IPS-NIHi7 (cell line): ENCODE measurements at regions not wholly inside any gene's neighbourhood (a gene's known extent, or its start where the extent isn't known, plus 50 kb on each side); places are given as distances from the start of the nearest gene placed in this dataset.

Experiments
- DNase-seq: peaks from one replicate; pipeline ENCODE4 v3.0.0; 2012; ENCODE audit warnings: mixed read lengths; ENCODE audit errors: extremely low spot score

DNA sequence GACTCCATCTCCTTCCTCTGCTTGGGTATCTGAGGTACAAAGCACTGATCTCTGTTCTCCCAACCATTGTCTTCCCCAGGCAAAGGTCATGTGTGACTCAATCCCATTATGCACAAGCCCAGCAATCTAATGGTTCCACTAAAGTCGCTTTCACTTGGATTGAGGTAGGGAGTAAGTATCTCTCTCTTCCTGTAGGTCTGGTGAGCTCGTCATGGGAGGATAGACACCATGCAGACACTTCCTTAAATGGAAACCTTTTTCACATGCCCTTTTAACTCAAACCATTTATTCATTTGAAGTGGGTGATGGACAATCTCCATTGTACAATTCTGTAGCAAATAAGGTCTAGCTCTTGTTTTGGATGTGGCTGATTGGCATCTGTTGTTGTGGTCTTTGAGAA lies 245.2 kb upstream of the CLNK start:
- no peak for DNase-seq

DNA sequence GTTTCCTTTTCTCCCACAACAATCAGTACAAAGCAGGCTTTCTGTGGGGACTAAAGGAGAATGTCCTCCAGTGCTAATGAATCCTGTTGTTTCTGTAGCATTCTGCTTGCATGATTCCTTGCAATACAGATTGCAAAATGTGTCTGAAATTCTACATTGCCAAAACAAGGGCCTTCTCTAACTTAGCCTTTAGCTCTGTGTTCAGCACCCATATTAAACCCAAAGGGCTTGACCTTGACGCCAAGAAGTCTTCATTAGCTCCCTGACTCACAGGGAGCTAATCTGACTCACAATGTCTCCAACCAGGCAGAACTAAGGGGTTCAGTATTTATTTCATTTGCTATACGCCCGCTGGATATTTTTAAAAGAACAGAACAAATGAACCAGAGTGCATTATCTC lies 241.4 kb upstream of the CLNK start:
- no peak for DNase-seq

DNA sequence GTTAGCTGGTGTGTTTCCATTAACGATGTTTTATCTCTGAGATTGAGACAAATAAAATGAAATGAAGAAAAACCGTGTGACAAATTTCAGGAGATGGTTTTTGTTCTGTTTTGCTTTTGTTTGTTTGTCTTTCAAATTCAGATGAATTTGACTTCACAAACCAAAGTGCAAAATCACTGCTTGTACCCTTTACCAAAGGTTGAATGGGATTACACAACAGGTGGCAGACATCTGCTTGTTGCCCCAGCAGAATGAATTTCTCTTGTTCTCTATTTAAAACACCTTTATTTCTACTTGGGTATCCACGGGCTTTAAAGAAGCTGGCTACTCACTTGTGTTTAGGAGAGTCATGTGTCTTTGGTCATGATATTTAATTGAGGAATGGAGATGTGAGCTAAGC lies 239.7 kb upstream of the CLNK start:
- no peak for DNase-seq

DNA sequence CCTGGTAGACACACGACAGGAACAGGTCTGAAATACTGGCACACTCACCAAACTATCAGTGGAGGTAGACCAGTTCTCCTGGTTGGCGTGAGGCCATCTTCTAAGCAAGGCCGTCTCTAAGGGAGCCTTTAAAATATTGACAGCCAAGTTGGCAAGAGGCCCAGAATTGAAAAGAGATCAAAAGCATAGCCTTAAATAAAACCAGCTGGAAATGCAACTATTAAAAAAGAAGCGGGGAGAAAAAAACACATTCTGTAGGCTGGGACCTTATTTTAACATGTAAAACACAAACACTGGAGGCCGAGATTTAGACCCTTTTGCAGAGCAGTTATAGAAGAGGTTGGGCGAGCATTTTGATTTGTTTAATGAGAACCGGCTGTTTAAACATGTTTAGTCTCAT lies 233.0 kb upstream of the CLNK start:
- DNase-seq: no peak

DNA sequence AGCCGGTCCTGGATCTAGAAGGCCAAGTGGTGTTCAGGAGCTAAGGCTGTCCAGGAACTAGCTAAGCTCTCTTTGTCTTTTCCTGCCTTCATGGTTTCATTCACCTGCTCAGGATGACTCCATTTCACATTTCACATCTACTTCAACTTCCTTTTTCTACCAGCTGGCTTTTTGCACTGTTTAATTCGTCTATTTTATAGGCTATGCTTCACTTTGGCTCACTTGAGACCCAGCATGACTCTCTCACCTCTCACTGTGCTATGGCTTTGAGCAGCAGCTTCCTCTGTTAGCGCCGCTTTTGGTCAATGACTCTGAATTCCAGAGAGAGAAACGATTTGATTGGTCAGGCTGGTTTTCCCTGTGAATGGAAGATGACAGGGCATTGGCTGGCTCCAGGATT lies 213.5 kb upstream of the CLNK start:
- no peak for DNase-seq

DNA sequence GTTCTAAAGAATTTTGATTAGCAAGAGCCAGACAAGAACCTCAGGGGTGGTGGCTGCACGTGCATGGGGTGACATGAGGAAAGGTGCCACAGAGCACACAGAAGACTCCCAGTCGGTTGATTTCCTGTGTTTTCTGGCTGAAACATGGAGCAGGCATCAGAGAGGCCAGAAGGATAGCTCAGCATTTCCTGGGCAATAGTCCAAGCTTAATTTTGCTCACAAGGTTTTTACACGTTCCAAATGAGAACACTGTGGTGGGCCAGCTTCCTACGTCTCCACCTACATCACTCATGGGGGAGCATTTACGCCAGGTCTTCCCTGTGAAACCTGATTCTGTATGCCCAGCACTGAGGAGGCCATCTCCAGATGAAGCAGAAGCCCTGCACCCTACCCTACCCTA lies 212.5 kb upstream of the CLNK start:
- no peak for DNase-seq

DNA sequence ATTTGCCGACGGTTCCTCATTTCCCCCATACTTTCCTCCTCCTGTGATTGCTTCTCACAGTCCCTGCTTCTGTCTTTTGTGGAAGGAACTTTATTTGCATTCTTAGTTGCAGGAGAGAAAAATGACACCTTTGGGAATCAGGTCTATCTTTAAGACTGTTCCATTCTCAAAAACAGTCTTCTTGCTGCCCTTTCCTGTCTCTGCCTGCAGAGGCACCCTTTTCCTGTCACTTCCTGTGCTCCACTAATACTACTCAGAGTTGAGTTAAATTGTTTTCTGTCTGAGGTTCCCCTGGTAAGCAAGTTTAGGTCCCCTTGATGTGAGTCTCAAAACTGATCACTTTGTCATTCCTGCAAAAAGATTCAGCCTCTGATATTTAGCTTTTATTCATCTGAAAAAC lies 208.8 kb upstream of the CLNK start:
- peak; percentile 19 for DNase-seq

DNA sequence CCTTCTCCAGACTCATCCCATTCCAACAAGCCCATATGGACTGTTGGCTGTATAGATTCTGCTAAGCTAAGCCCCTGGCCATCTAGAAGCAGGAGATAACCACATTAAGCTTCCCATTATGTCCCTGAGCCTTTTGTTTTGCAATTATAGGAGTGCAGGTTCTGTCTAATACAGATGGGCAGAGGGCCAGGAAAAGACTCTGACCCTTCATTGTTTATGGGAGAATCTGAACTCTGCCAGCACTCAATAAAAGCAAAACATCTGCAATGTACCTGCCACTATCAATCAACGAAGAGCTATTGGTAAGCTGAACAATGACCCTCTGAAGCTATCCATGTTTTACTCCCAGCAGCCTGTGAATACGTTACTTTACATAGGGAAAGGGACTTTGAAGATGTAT lies 207.3 kb upstream of the CLNK start:
- DNase-seq: no peak

DNA sequence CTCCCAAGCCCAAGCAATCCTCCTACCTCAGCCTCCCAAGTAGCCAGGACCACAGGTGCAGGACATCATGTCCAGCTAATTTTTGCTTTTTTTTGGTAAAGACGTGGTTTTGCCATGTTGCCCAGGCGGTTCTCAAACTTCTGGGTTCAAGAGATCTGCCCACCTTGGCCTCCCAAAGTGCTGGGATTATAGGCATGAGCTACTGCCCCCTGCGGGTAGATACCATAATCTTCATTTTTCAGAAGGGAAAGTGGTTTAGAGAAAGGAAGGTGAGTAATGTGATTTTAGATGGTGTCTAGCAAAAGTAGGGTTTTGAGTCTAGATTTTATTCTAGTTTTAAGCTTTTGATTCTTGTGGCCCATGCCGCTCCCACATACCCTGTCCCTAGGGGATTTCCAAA lies 205.3 kb upstream of the CLNK start:
- no peak for DNase-seq

DNA sequence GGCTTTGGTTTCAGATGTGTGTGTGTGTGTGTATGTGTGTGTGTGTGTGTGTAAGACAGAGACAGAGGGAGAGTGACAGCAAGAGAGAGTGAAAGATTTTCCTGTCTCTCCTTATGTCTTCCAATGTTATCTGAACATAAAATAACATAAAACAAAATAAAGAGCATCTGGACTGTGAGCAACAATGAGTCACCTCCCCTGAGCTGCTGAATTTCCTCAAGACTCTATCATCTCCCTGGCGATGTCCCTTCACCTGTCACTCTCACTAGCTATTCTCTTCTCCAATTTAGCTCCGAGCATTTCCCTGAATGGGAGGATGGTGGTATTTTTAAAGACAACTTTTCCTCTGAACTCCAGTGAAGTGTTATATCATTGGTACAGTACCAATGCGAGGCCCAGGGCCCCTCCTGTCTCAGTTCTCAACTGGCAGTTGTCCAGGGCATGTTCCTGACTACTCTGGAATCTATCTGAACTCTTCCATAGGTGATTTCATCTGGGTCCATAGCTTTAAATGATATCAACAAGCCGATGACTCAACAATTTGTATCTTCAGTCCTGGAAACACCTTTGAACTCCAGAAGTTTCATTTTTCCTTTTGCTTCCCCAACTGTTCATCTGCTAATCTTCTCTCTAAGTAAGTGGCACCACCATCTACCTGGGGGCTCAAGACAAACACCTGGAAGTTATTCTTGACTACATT lies 195.0 kb upstream of the CLNK start:
- DNase-seq: no peak

DNA sequence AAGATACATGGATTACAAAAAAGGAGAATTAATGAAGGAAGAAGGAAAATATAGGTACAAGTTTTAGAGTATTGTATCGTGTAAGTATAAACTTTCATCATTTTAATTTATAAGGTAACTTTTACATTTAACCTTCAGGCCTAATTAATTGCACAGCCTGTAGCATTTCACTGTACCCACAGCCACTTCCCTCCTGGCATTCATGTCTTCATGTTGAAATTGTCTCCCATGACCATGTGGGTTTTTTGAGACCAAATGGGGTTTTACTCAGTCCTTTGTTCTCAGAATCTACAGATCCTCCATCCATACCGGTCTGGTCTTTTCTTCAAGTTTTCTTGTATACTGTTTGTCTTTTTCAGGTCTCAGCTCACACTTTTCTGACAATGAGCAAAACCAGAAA lies 194.3 kb upstream of the CLNK start:
- no peak for DNase-seq

DNA sequence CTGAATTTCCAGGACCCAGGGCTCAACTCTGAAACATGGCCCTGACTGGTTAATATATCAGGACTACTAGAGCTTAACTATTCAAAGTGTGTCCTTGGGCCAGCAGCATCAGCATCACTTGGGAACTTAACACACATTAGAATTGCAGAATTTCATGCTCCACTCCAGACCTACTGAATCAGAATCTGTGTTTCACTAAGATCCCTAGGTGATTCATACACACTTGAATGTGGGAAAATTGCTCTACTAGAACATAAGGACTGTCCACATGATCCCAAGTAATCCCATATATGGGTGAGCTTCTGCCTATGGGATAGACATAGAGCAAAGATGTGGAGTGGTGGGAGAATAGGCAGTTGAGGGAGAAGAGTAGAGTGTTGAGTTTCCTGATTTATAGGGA lies 192.5 kb upstream of the CLNK start:
- DNase-seq: no peak

DNA sequence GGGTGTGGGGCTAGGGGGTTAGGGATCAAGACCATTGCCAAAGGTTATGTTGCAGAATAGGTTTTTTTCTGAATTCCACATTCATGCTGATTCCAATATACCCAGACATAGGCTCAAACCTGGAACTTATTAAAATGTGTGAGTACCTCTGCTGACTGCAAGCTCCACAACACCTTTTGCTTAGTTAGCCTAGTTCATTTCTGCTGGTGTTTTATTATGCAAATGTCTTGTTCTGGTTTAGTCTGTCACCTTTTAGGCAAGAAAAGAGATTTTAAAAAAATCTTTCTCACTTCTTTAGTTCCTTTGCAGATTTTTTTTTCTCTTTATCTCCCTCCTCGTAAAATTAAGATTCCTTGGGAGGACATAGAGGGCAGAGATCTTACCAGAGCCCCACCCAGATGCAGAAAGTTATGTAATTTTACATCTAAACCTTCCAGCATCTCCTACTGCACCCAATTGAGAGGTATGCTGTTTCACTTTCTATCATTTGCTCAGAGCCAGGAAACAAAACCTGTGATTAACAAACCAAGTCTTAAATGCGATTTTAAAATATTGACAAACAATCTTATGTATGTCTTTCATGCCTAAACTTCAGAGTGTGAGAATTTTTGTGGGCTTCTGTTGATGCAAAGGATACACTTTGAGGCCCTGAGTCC lies 190.7 kb upstream of the CLNK start:
- no peak for DNase-seq

DNA sequence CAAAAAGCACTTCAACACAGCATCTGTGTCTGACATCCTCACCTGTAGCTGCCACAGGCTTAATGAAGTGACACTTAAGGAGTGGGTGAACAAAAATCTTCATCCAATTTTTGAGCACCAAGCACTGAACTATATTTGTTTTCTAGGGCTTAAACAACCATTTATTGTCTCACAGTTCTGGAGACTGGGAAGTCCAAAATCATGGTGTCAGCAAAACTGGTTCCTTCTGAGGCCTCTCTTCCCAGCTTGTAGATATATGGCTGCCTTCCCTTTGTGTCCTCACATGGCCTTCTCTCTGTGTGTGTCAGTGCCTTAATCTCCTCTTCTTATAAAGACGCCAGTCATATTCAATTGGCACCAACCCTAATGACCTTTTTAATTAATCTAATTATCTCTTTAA lies 189.2 kb upstream of the CLNK start:
- DNase-seq: no peak

DNA sequence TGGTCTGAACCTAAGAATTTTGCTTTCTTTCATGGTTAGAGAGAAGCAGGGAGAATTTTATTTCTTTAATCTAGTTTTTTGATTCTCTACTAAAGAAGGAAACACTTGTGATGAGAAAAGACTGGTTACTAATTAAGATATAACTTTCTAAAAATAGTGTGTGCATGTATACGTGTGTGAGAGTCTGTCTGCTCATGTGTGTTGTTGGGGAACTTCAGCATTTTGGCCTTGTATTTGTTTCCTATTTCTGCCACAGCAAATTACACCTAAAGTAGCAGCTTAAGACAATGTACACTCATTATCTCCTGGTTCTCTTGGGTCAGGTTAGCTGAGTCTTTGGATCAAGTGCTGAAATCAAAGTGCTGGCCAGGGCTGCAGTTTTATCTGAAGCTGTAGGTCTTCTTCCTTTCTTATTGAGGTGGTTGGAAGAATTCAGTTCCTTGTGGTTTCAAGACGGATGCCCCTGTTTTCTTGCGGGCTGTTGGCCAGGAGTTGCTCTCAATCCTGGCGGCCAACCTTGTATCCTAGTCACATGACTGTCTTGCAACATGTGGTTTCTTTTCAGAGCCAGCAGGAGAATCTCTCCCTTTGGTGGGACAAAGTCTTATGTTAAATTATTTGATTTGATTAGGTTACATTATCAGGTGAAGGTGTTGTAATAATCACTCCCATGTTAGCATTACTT lies 188.4 kb upstream of the CLNK start:
- no peak for DNase-seq

DNA sequence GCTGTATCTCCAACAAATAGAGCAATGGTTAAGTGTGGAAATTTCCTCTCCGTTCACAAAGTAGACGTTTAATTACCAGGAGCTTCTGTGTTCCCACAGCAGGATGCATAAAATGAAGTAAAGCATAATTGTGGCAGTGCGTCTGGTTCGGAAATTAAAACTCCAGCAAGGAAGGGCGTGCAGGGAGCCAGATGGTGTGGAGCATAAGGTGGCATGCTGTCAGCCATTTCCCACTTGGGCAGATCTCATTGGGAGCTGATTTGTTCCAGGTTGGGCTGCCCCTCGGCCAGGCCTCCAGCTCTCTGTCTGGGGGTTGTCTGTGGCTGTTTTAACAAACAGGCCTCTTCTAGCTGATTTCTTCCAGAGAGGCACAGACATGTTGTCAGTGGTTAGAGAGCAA lies 182.1 kb upstream of the CLNK start:
- no peak for DNase-seq

DNA sequence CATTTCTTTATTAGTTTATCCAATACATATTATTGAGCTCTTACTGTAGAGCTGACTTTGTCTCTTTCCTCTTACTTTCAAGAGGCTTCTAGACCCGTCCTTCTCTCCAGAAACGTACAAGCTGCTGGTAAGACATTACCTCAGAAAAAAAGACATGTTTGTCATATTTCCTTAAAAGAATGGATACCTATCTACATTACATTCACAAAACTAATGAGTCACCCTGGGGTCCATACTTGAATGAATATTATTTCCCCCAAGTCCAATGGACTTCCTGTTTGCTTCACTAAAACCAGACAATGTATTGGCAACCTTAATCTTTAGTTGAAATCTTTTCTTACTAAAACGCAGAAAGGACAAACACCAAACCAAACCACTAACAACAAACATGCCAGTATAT lies 176.5 kb upstream of the CLNK start:
- no peak for DNase-seq

DNA sequence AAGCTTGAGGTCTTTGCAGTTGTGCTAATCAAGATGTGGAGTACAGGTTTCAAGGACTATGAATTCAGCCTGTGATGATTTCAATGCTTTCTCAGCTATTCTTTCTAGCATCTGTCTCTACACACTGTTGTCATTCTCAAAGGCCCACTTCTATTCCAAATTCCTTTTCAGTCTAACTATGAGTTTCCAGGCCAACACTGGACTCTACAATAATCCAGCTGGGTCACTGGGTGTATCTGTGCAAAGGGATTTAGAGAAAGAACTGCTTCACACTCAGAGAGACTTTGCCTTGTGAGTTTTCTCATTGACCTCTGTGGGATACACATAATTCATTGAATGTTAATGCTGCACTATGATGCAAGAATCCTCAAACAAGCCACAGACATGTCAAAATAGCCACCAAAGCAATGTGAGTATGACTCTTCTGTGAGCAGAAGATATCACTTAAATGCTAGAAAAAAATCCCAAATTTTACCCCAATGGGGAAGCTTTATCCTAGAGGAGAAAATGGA lies 171.8 kb upstream of the CLNK start:
- DNase-seq: no peak

DNA sequence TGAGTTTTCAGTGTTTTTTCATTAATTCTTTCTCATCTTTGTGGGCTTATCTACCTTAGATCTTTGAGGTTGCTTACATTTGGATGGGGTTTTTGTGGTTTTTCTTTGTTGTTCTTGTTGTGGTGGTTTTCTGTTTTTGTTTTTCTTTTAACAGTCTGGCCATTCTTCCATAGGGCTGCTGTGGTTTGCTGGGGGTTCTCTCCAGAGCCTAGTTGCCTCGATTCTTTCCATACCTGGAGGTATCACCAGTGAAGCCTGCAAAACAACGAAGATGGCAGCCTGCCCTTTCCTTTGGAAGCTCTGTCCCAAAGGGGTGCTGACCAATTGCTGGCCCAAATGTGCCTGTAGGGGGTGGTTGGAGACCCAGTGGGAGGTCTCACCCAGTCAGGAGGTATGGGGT lies 168.6 kb upstream of the CLNK start:
- DNase-seq: no peak

DNA sequence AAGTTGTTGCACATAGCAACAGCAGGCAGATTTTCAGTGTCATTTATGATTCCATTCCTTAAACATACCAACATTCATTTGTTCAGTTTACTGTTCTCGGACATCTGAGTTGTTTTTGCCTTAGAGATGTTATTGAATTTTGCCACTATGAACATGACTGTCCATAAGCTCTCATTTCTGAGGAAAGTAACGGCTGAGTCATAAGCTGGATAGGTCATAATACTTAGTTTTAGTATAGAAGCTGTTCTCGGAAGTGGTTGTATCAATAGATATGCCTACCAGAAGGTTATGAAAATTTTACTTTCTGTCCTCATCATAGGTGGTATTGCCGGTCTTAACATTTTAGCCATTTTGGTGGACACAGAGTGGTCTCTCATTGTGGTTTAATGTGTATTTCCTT lies 157.1 kb upstream of the CLNK start:
- DNase-seq: no peak

DNA sequence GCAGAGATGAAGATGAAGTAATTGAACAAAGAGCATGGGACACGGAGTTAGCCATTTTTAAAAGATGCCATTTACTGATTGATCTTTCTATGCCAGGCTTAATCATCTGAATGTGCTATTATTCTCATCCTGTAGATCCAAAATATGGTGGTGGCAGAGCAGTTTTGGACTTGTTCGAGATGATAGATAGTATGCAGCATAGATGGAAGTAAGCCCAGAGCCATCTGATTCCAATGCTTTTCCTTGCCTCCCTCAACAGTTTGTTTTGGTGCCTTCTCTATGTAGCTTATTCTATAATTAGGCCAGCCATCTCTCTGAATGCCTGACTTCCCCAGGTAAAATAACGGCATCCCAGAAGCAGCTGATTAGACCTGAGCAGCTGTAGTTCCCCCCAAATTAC lies 152.6 kb upstream of the CLNK start:
- no peak for DNase-seq

DNA sequence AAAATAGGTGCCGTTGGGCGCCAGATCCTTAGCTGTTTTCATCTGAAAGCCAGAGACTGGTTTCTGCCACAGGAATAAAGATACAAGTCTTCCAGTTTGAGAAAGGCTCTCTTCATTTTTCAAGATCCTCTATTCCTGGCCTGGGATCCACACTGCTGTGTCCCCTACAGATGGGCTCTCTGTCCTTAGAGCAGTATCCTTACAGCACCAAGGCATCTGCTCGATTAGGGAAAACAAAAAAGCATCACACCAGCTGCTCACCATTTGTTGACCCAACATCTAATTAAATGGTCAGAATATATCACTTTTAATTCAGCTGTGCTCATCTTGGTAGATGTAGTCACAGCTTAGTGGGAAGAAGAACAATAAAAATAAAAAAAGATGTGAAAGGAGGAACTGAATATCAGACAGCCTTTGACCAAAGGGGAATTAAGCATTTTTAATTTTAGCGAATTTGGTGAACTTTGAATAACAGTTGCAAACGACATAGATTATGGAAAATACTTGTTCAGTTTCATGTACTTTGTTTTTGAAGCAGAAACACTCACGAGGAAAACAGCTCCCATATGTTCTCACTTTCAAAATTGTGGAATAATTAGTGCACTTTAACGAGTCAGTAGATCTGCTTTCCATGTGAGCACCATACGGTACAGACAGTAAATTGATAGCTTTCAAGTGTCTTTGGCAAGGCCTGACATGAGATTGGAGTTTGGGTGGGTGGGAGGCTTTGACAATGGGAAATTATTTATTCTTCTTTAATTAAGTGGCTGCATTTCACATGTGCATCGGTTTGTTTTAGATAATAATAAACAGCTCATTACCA lies 148.4 kb upstream of the CLNK start:
- DNase-seq: no peak
